Endothelial cell of umbilical vein (primary cell): ENCODE measurements at regions not wholly inside any gene's neighbourhood (a gene's known extent, or its start where the extent isn't known, plus 50 kb on each side); places are given as distances from the start of the nearest gene placed in this dataset.

ENCODE experiments used
- BruUV-seq: library from RNA; stranded (reverse); fragments of 400-500 nt; replicated peaks from 2 replicates; lab custom pipeline; 2021; lab: Mats Ljungman, UMichigan
- CTCF ChIA-PET: fragments of 300-600, 350-600 bp; sonication (Branson Sonifier 250); formaldehyde crosslinking; loops from one replicate; lab custom pipeline; 2021; ENCODE audit warnings: antibody characterized with exemption, inconsistent platforms; lab: Charles Lee
- POLR2A ChIA-PET: fragments of 300-600, 350-600 bp; sonication (Branson Sonifier 250); formaldehyde crosslinking; loops from one replicate; lab custom pipeline; 2021; ENCODE audit warnings: antibody characterized with exemption, inconsistent platforms; lab: Charles Lee
- DNase-seq: peaks from one replicate; pipeline ENCODE4 v3.0.0-alpha.2; 2011; ENCODE audit warnings: low read depth, low spot score
- FAIRE-seq: peaks from 2 replicates; lab custom pipeline; 2011; peaks lifted over from hg19 to GRCh38; lab: Jason Lieb, UNC
- H2AFZ ChIP-seq: 2 replicates; pipeline ENCODE4 v1.6.0; 2012; ENCODE audit warnings: low read depth, low read length, control low read depth, inconsistent platforms
- H3K27ac ChIP-seq: 2 replicates; pipeline ENCODE4 v1.5.1; 2011; ENCODE audit warnings: low read depth, mild to moderate bottlenecking, control low read depth, low read length, moderate library complexity; ENCODE audit not compliant: insufficient read depth
- H3K27me3 ChIP-seq, 2 experiments: 2 replicates each; pipeline versions ENCODE4 v1.6.0 to v1.6.1; 2011; ENCODE audit warnings: low read length in 2 of 2, mixed read lengths in 1 of 2; ENCODE audit not compliant: control insufficient read depth in 2 of 2, insufficient read depth in 2 of 2
- H3K36me3 ChIP-seq, 2 experiments: 2 replicates in 1 of 2; 3 replicates in 1 of 2; pipeline ENCODE4 v1.5.1; 2011; ENCODE audit warnings: low read length in 2 of 2, mild to moderate bottlenecking in 1 of 2, moderate library complexity in 1 of 2; ENCODE audit not compliant: control insufficient read depth in 2 of 2, insufficient read depth in 2 of 2; ENCODE audit errors: extremely low read depth in 1 of 2
- H3K4me1 ChIP-seq: 3 replicates; pipeline ENCODE4 v1.5.1; 2011; ENCODE audit warnings: mild to moderate bottlenecking, low read length; ENCODE audit not compliant: control insufficient read depth, insufficient read depth; ENCODE audit errors: extremely low read depth
- H3K4me2 ChIP-seq: 2 replicates; pipeline ENCODE4 v1.6.1; 2011; ENCODE audit warnings: low read length, control low read depth, mixed read lengths; ENCODE audit not compliant: insufficient read depth
- H3K4me3 ChIP-seq, 3 experiments: fragments of 200-600 bp in 1 of 3; sonication (generic), shearing (Covaris generic) in 1 of 3; replicated peaks in 1 of 3; 2 replicates each; pipeline ENCODE4 v1.5.1; 2011 to 2016; ENCODE audit warnings: control low read depth in 3 of 3, low read length in 3 of 3, mild to moderate bottlenecking in 2 of 3, inconsistent platforms in 1 of 3, low read depth in 1 of 3, moderate library complexity in 1 of 3; ENCODE audit not compliant: insufficient read depth in 1 of 3
- H3K79me2 ChIP-seq: 2 replicates; pipeline ENCODE4 v1.6.0; 2012; ENCODE audit warnings: low read length, inconsistent platforms; ENCODE audit not compliant: control insufficient read depth, insufficient read depth
- H3K9ac ChIP-seq: replicated peaks from 2 replicates; pipeline ENCODE3; 2011; ENCODE audit warnings: low read length, control low read depth; ENCODE audit not compliant: insufficient read depth; ENCODE audit errors: extremely low read depth
- H3K9me1 ChIP-seq: replicated peaks from 3 replicates; pipeline ENCODE4 v1.6.0; 2011; ENCODE audit warnings: mild to moderate bottlenecking, low read length; ENCODE audit not compliant: control insufficient read depth, insufficient read depth; ENCODE audit errors: extremely low read depth
- H3K9me3 ChIP-seq: replicated peaks from 2 replicates; pipeline ENCODE4 v1.5.1; 2012; ENCODE audit warnings: low read length, inconsistent platforms; ENCODE audit not compliant: control insufficient read depth, insufficient read depth
- H4K20me1 ChIP-seq: replicated peaks from 2 replicates; pipeline ENCODE3; 2011; ENCODE audit warnings: mild to moderate bottlenecking, low read length; ENCODE audit not compliant: control insufficient read depth, insufficient read depth; ENCODE audit errors: extremely low read depth
- CTCF ChIP-seq, 2 donors: IDR thresholded peaks; 1 replicate in 1 of 2; 2 replicates in 1 of 2; pipeline ENCODE4 v1.5.1; 2011; ENCODE audit warnings: low read length in 2 of 2, mild to moderate bottlenecking in 2 of 2, moderate library complexity in 2 of 2, control low read depth in 1 of 2, inconsistent platforms in 1 of 2, low read depth in 1 of 2; ENCODE audit not compliant: insufficient read depth in 1 of 2; ENCODE audit errors: extremely low read depth in 1 of 2
- EZH2 ChIP-seq: IDR thresholded peaks from 2 replicates; pipeline ENCODE4 v1.6.1; 2012; ENCODE audit warnings: borderline replicate concordance, low read depth, mild to moderate bottlenecking, moderate library complexity, low read length, inconsistent platforms; ENCODE audit not compliant: severe bottlenecking
- FOS ChIP-seq: IDR thresholded peaks from 2 replicates; pipeline ENCODE4 v1.6.1; 2011; ENCODE audit warnings: mild to moderate bottlenecking, low read length, moderate library complexity, borderline replicate concordance; ENCODE audit not compliant: insufficient read depth
- GATA2 ChIP-seq: IDR thresholded peaks from 2 replicates; pipeline ENCODE4 v1.7.0; 2011; ENCODE audit warnings: low read depth, mild to moderate bottlenecking, moderate library complexity, mixed read lengths, low read length; ENCODE audit not compliant: insufficient read length, insufficient read depth
- JUN ChIP-seq: IDR thresholded peaks from 2 replicates; pipeline ENCODE4 v1.6.1; 2011; ENCODE audit warnings: borderline replicate concordance, low read depth; ENCODE audit not compliant: insufficient read length, insufficient read depth
- MAX ChIP-seq: IDR thresholded peaks from 2 replicates; pipeline ENCODE4 v1.6.1; 2011; ENCODE audit not compliant: insufficient read depth, insufficient read length
- MYC ChIP-seq: IDR thresholded peaks from one replicate; pipeline ENCODE4 v1.6.1; 2011; ENCODE audit warnings: mild to moderate bottlenecking, low read depth, low read length
- POLR2A ChIP-seq: IDR thresholded peaks from 2 replicates; pipeline ENCODE4 v1.6.1; 2012; ENCODE audit warnings: low read depth, mild to moderate bottlenecking, control low read depth, low read length
- POLR2AphosphoS5 ChIP-seq: IDR thresholded peaks from 2 replicates; pipeline ENCODE4 v1.6.1; 2012; ENCODE audit warnings: low read depth, mild to moderate bottlenecking, control low read depth, low read length, moderate library complexity; ENCODE audit not compliant: insufficient read depth
- dilution Hi-C: fragments of 300-500 bp; cut with MboI; formaldehyde crosslinking; loops from one replicate; pipeline ENCODE4 v1.15.0; 2019; ENCODE audit warnings: low sequenced_read_pairs; ENCODE audit not compliant: extremely low pct_ligation_motif_present
- intact Hi-C: fragments of 100-400 bp; cut with micrococcal nuclease; formaldehyde crosslinking; loops from one replicate; pipeline ENCODE4 v1.10.0; 2022

- DNase-seq (no peak), FAIRE-seq (no peak)
- Histone ChIP-seq H4K20me1 (no peaks in the 10 kb centered on the region), H3K79me2 (peaks cover 5% of the 10 kb centered on the region), H3K9me1 (no peaks in the 10 kb centered on the region), H3K4me2 (no peak overlapping the region), H3K4me1 (peaks cover 9% of the 10 kb centered on the region), H3K4me3 (no peak overlapping the region), H3K27ac (no peak overlapping the region), H3K36me3 (no peaks in the 10 kb centered on the region), H3K27me3 (no peaks in the 10 kb centered on the region), H3K9ac (no peak overlapping the region), H3K9me3 (no peaks in the 10 kb centered on the region), H2AFZ (no peak overlapping the region)
- ChIA-PET POLR2A (interaction anchor here (1.0 kb wide), 1 partner anchor 514 kb away, joined by 4 read pairs; the partner anchor contains the start of gene TNRC6C), CTCF (interaction anchor here (1.1 to 2.1 kb wide), 4 partner anchors 15 to 44 kb away, joined by 3 to 10 read pairs (median 3); no protein-coding TSS in a partner anchor)
- TF ChIP-seq POLR2AphosphoS5 (no peak), EZH2 (no peak), MAX (no peak), JUN (no peak), GATA2 (no peak), POLR2A (no peak), CTCF (IDR thresholded peaks at IDR 0.05; ENCODE audit: extremely low read depth in 1 of 2, insufficient read depth in 1 of 2, low read depth in 1 of 2, low read length in 2 of 2) (no peak), MYC (no peak), FOS (no peak)
- dilution Hi-C loops, result no loop called here
- intact Hi-C loops, result no loop called here
- no TSS peak for BruUV-seq
These were observed 303.8 kb downstream of the SEC14L1 start for GRCh38 chr17:77444628-77444983.
